Dendritic cell treated with granulocyte-macrophage colony-stimulating factor and Interleukin-4, amounts not matched to agents 40 ng/mL and 50 ng/mL, for 4 days (primary cell): ENCODE measurements at regions not wholly inside any gene's neighbourhood (a gene's known extent, or its start where the extent isn't known, plus 50 kb on each side); places are given as distances from the start of the nearest gene placed in this dataset.
"Not testable (repeated sequence)": the region's sequence is repeated elsewhere in the genome, so short reads cannot be mapped to it uniquely, and the experiment has no call there.

ENCODE experiments used
- H3K27ac Mint-ChIP-seq: one replicate; pipeline ENCODE4 v1.8.0; 2022; ENCODE audit warnings: mild to moderate bottlenecking, mixed read lengths
- H3K27me3 Mint-ChIP-seq: one replicate; pipeline ENCODE4 v1.8.0; 2022; ENCODE audit warnings: mild to moderate bottlenecking, mixed read lengths
- H3K36me3 Mint-ChIP-seq: one replicate; pipeline ENCODE4 v1.8.0; 2022; ENCODE audit warnings: low read depth, mixed read lengths
- H3K4me1 Mint-ChIP-seq: one replicate; pipeline ENCODE4 v1.8.0; 2022; ENCODE audit warnings: low read depth, mixed read lengths
- H3K4me3 Mint-ChIP-seq: one replicate; pipeline ENCODE4 v1.8.0; 2022; ENCODE audit warnings: mild to moderate bottlenecking, moderate library complexity, mixed read lengths
- H3K9me3 Mint-ChIP-seq: one replicate; pipeline ENCODE4 v1.8.0; 2022; ENCODE audit warnings: mixed read lengths
- intact Hi-C: fragments of 100-400 bp; cut with micrococcal nuclease; formaldehyde crosslinking; loops from one replicate; pipeline ENCODE4 v1.15.0; 2022

- Mint-ChIP-seq H3K27me3 (peaks cover 57% of the 10 kb centered on the region), H3K27ac (no peak overlapping the region), H3K36me3 (no peaks in the 10 kb centered on the region), H3K4me1 (no peaks in the 10 kb centered on the region), H3K9me3 (no peaks in the 10 kb centered on the region), H3K4me3 (no peak overlapping the region)
- intact Hi-C loops, result no loop called here
Observed at GRCh38 chr16:85446951-85447692, 166.0 kb upstream of the GSE1 start.

GRCh38 chr16:85447693-85448313 lies 165.3 kb upstream of the GSE1 start:
- H3K4me3 Mint-ChIP-seq, result no peak overlapping the region
- H3K4me1 Mint-ChIP-seq, result no peaks in the 10 kb centered on the region
- no peaks in the 10 kb centered on the region for H3K9me3 Mint-ChIP-seq
- intact Hi-C loops, result no loop called here
- peaks cover 63% of the 10 kb centered on the region for H3K27me3 Mint-ChIP-seq
- H3K36me3 Mint-ChIP-seq, result no peaks in the 10 kb centered on the region
- no peak overlapping the region for H3K27ac Mint-ChIP-seq

GRCh38 chr16:85448557-85449190 lies 164.4 kb upstream of the GSE1 start:
- H3K4me1 Mint-ChIP-seq, result no peaks in the 10 kb centered on the region
- peaks cover 72% of the 10 kb centered on the region for H3K27me3 Mint-ChIP-seq
- H3K36me3 Mint-ChIP-seq, result no peaks in the 10 kb centered on the region
- H3K27ac Mint-ChIP-seq, result no peak overlapping the region
- no peak overlapping the region for H3K4me3 Mint-ChIP-seq
- H3K9me3 Mint-ChIP-seq, result no peaks in the 10 kb centered on the region
- intact Hi-C loops, result no loop called here

- Mint-ChIP-seq H3K36me3 (no peaks in the 10 kb centered on the region), H3K27ac (no peak overlapping the region), H3K4me1 (no peaks in the 10 kb centered on the region), H3K9me3 (no peaks in the 10 kb centered on the region), H3K4me3 (no peak overlapping the region), H3K27me3 (peaks cover 75% of the 10 kb centered on the region)
- intact Hi-C loops, result no loop called here
Observed at GRCh38 chr16:85449191-85449884, 163.8 kb upstream of the GSE1 start.

- Mint-ChIP-seq H3K4me1 (no peaks in the 10 kb centered on the region), H3K9me3 (no peaks in the 10 kb centered on the region), H3K4me3 (no peak overlapping the region), H3K27ac (no peak overlapping the region), H3K27me3 (peaks cover 77% of the 10 kb centered on the region), H3K36me3 (no peaks in the 10 kb centered on the region)
- intact Hi-C loops, result no loop called here
Observed at GRCh38 chr16:85449885-85450245, 163.3 kb upstream of the GSE1 start.

GRCh38 chr16:85451142-85451541 lies 162.0 kb upstream of the GSE1 start:
- H3K9me3 Mint-ChIP-seq, H3K27ac Mint-ChIP-seq, H3K4me1 Mint-ChIP-seq, H3K36me3 Mint-ChIP-seq, H3K4me3 Mint-ChIP-seq, intact Hi-C loops: not testable (repeated sequence)
- peaks cover 79% of the 10 kb centered on the region for H3K27me3 Mint-ChIP-seq

GRCh38 chr16:85451641-85452363 lies 161.3 kb upstream of the GSE1 start:
- Mint-ChIP-seq H3K27me3 (peaks cover 75% of the 10 kb centered on the region), H3K4me3 (no peak overlapping the region), H3K9me3 (no peaks in the 10 kb centered on the region), H3K36me3 (no peaks in the 10 kb centered on the region), H3K4me1 (no peaks in the 10 kb centered on the region), H3K27ac (no peak overlapping the region)
- intact Hi-C loops, result no loop called here

- Mint-ChIP-seq H3K4me1 (no peaks in the 10 kb centered on the region), H3K36me3 (no peaks in the 10 kb centered on the region), H3K27ac (no peak overlapping the region), H3K9me3 (no peaks in the 10 kb centered on the region), H3K4me3 (no peak overlapping the region), H3K27me3 (peaks cover 70% of the 10 kb centered on the region)
- intact Hi-C loops, result no loop called here
Observed at GRCh38 chr16:85452364-85453193, 160.5 kb upstream of the GSE1 start.

- H3K27ac Mint-ChIP-seq, result no peak overlapping the region
- H3K4me3 Mint-ChIP-seq, result no peak overlapping the region
- H3K9me3 Mint-ChIP-seq, result no peaks in the 10 kb centered on the region
- peaks cover 64% of the 10 kb centered on the region for H3K27me3 Mint-ChIP-seq
- H3K36me3 Mint-ChIP-seq, result no peaks in the 10 kb centered on the region
- intact Hi-C loops, result no loop called here
- no peaks in the 10 kb centered on the region for H3K4me1 Mint-ChIP-seq
Observed at GRCh38 chr16:85453194-85453678, 159.9 kb upstream of the GSE1 start.

- H3K27ac Mint-ChIP-seq, result no peak overlapping the region
- H3K4me1 Mint-ChIP-seq, result no peaks in the 10 kb centered on the region
- H3K9me3 Mint-ChIP-seq, result no peaks in the 10 kb centered on the region
- H3K4me3 Mint-ChIP-seq, result no peak overlapping the region
- intact Hi-C loops, result no loop called here
- no peaks in the 10 kb centered on the region for H3K36me3 Mint-ChIP-seq
- peaks cover 60% of the 10 kb centered on the region for H3K27me3 Mint-ChIP-seq
Observed at GRCh38 chr16:85453703-85454102, 159.4 kb upstream of the GSE1 start.

GRCh38 chr16:85454171-85454872 lies 158.8 kb upstream of the GSE1 start:
- H3K4me3 Mint-ChIP-seq, result no peak overlapping the region
- no peaks in the 10 kb centered on the region for H3K36me3 Mint-ChIP-seq
- no peak overlapping the region for H3K27ac Mint-ChIP-seq
- H3K9me3 Mint-ChIP-seq, result no peaks in the 10 kb centered on the region
- intact Hi-C loops, result no loop called here
- H3K27me3 Mint-ChIP-seq, result peaks cover 59% of the 10 kb centered on the region
- no peaks in the 10 kb centered on the region for H3K4me1 Mint-ChIP-seq

- no peak overlapping the region for H3K27ac Mint-ChIP-seq
- no peak overlapping the region for H3K4me3 Mint-ChIP-seq
- H3K36me3 Mint-ChIP-seq, result no peaks in the 10 kb centered on the region
- H3K4me1 Mint-ChIP-seq, result no peaks in the 10 kb centered on the region
- intact Hi-C loops, result no loop called here
- no peaks in the 10 kb centered on the region for H3K9me3 Mint-ChIP-seq
- peaks cover 63% of the 10 kb centered on the region for H3K27me3 Mint-ChIP-seq
Observed at GRCh38 chr16:85455534-85455933, 157.6 kb upstream of the GSE1 start.
